ENCODE measurements at regions not wholly inside any gene's neighbourhood (a gene's known extent, or its start where the extent isn't known, plus 50 kb on each side); places are given as distances from the start of the nearest gene placed in this dataset.

DNA sequence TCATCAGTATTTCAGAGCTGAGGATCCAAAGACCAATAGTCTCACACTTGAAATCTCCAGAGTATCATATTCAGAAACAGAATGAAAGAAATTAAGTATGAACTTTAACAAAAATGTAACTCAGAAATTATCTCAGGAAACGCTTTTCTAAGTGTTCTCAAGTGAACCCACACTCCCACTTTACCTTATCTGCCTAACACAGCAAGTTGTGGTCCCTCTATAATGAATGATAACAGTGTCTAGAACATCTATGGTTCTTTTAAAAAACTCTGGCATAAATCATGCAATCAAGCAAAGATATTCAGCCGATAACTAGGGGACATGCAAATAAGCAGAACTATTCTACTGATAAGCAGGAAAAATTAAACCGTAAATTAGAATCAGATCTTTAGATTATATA is 1574.2 kb downstream of the PLA2G4A start:
- Mint-ChIP-seq H3K9me3 (ENCODE audit: low read depth) (peaks cover 22% of the 10 kb centered on the region), H3K27ac (ENCODE audit: unreplicated experiment) (no peak overlapping the region), H3K4me3 (ENCODE audit: unreplicated experiment) (no peak overlapping the region), H3K4me1 (ENCODE audit: low read depth) (no peaks in the 10 kb centered on the region), H3K36me3 (ENCODE audit: low read depth) (peaks cover 2% of the 10 kb centered on the region), H3K27me3 (ENCODE audit: low read depth) (peaks cover 1% of the 10 kb centered on the region)
- no peak for DNase-seq (ENCODE audit: low spot score)
- TF ChIP-seq, protein P1, sequence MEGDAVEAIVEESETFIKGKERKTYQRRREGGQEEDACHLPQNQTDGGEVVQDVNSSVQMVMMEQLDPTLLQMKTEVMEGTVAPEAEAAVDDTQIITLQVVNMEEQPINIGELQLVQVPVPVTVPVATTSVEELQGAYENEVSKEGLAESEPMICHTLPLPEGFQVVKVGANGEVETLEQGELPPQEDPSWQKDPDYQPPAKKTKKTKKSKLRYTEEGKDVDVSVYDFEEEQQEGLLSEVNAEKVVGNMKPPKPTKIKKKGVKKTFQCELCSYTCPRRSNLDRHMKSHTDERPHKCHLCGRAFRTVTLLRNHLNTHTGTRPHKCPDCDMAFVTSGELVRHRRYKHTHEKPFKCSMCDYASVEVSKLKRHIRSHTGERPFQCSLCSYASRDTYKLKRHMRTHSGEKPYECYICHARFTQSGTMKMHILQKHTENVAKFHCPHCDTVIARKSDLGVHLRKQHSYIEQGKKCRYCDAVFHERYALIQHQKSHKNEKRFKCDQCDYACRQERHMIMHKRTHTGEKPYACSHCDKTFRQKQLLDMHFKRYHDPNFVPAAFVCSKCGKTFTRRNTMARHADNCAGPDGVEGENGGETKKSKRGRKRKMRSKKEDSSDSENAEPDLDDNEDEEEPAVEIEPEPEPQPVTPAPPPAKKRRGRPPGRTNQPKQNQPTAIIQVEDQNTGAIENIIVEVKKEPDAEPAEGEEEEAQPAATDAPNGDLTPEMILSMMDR (IDR thresholded peaks at IDR 0.05): no peak

DNA sequence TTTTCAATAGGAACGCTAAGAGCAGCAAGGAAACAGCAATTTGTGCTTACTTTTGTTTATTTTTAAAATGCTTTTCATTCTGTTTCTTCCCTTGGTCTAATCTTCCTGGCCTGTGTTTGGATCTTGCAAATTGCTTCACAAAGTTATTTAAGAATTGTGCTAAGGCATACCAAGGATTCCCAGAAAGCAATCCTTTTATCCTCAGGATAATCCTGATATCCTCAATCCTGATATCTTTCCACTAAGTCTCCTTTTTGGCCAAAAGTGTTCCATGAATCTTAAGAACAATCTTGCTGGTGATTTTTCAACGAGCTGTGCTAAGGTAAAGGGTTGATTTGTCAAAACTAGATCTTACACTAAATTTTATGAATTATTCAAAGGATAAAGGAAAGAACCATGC is 1577.9 kb downstream of the PLA2G4A start:
- peaks cover under 1% of the 10 kb centered on the region for H3K9me3 Mint-ChIP-seq (ENCODE audit: low read depth)
- TF ChIP-seq, protein P1 (IDR thresholded peaks at IDR 0.05): no peak
- H3K27me3 Mint-ChIP-seq (ENCODE audit: low read depth): peaks cover 6% of the 10 kb centered on the region
- no peak overlapping the region for H3K27ac Mint-ChIP-seq (ENCODE audit: unreplicated experiment)
- no peaks in the 10 kb centered on the region for H3K4me1 Mint-ChIP-seq (ENCODE audit: low read depth)
- no peaks in the 10 kb centered on the region for H3K36me3 Mint-ChIP-seq (ENCODE audit: low read depth)
- no peak for DNase-seq (ENCODE audit: low spot score)
- no peak overlapping the region for H3K4me3 Mint-ChIP-seq (ENCODE audit: unreplicated experiment)

DNA sequence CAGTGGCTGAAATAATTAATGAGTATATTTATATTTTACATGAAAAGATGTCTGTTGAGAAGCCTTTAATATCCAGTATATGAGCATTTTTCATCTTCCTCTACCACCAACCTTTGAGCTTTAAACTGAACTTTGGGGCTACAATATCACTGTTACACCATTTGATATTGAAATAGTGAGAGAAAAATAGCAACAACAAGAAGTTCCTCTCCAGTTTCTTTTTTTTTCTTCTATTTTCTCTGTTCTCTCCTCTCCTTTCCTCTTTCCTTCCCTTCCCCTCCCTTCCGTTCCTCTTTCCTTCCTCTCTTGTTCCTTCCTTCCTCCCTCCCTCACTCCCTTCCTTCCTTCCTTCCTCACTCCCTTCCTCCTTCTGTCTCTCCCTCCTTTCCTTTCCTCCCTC is 1591.4 kb downstream of the PLA2G4A start:
- Mint-ChIP-seq H3K36me3 (ENCODE audit: low read depth) (no peaks in the 10 kb centered on the region), H3K27me3 (ENCODE audit: low read depth) (no peaks in the 10 kb centered on the region), H3K27ac (ENCODE audit: unreplicated experiment) (no peak overlapping the region), H3K4me1 (ENCODE audit: low read depth) (no peaks in the 10 kb centered on the region), H3K4me3 (ENCODE audit: unreplicated experiment) (no peak overlapping the region), H3K9me3 (ENCODE audit: low read depth) (no peaks in the 10 kb centered on the region)
- no peak for DNase-seq (ENCODE audit: low spot score)
- TF ChIP-seq, protein P1 (IDR thresholded peaks at IDR 0.05): no peak

DNA sequence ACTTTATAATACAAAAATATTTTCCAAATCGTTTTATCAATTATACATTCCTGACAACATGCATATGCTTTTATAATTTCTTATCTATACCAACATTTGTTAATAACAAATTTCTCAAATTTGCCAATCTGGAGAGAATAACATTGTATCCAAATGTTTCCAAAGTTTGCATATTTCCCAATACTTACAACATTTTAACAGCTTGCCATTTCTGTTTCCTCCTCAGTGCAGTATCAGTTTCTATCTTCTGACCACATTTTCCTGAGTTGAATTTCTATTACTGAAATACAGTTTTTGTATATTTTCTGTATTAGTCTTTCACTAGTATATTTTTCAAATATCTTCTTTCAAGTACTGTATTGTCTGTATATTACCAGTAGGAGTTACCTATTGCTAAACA is 1594.3 kb downstream of the PLA2G4A start:
- Mint-ChIP-seq H3K36me3 (ENCODE audit: low read depth) (no peaks in the 10 kb centered on the region), H3K4me3 (ENCODE audit: unreplicated experiment) (no peak overlapping the region), H3K4me1 (ENCODE audit: low read depth) (no peaks in the 10 kb centered on the region), H3K9me3 (ENCODE audit: low read depth) (no peaks in the 10 kb centered on the region), H3K27me3 (ENCODE audit: low read depth) (no peaks in the 10 kb centered on the region), H3K27ac (ENCODE audit: unreplicated experiment) (no peak overlapping the region)
- TF ChIP-seq, protein P1 (IDR thresholded peaks at IDR 0.05): no peak
- no peak for DNase-seq (ENCODE audit: low spot score)

DNA sequence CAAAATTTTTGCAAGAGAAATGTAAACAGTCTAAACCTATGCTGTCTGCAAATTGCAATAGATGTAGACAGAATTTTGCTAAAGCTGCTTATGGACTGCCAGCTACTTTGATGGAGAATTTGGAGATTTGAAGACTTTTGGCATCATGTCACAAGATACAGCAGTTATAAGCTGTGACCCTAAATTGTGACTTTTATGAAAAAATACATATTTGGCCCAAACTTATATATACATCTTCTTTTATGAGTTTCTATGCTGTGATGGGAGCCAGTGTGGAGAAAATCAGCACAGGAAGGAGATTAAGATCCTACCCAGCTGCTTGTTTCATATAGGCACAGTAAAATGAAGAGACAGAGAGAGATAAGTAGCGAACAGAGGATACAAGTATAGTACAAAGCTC is 1595.4 kb downstream of the PLA2G4A start:
- TF ChIP-seq, protein P1 (IDR thresholded peaks at IDR 0.05): no peak
- H3K27ac Mint-ChIP-seq (ENCODE audit: unreplicated experiment): no peak overlapping the region
- no peaks in the 10 kb centered on the region for H3K4me1 Mint-ChIP-seq (ENCODE audit: low read depth)
- no peak for DNase-seq (ENCODE audit: low spot score)
- no peaks in the 10 kb centered on the region for H3K36me3 Mint-ChIP-seq (ENCODE audit: low read depth)
- H3K4me3 Mint-ChIP-seq (ENCODE audit: unreplicated experiment): no peak overlapping the region
- no peaks in the 10 kb centered on the region for H3K27me3 Mint-ChIP-seq (ENCODE audit: low read depth)
- H3K9me3 Mint-ChIP-seq (ENCODE audit: low read depth): no peaks in the 10 kb centered on the region

Measured in chondrocyte (in vitro differentiated cells).